ENCODE measurements at regions not wholly inside any gene's neighbourhood (a gene's known extent, or its start where the extent isn't known, plus 50 kb on each side); places are given as distances from the start of the nearest gene placed in this dataset.

- no peak for TF ChIP-seq CTCF (IDR thresholded peaks at IDR 0.05; ENCODE audit: low read length)
- TF ChIP-seq EZH2 (optimal IDR thresholded peaks at IDR 0.05; ENCODE audit: low read depth, low read length), result no peak
Measured at GRCh38 chr4:162894387-162894786, 272.3 kb downstream of the NAF1 start.
